HepG2 (cell line): ENCODE measurements at regions not wholly inside any gene's neighbourhood (a gene's known extent, or its start where the extent isn't known, plus 50 kb on each side); places are given as distances from the start of the nearest gene placed in this dataset.

Source experiments
- ATAC-seq: fragments of 200-7000 bp; cut with Tn5 transposase; 3 replicates; pipeline ENCODE4 v1.9.1; 2020; ENCODE audit warnings: mild to moderate bottlenecking, moderate library complexity
- BruUV-seq: library from RNA; stranded (reverse); fragments of 400-500 nt; replicated peaks from 2 replicates; lab custom pipeline; 2021; lab: Mats Ljungman, UMichigan
- CTCF ChIA-PET: fragments of 300-600 bp; formaldehyde crosslinking; extraction: SDS; loops from one replicate; lab custom pipeline; 2021; ENCODE audit warnings: low total read pairs, inconsistent platforms, low intra/inter-chr PET ratio; lab: Yijun Ruan, JAX
- POLR2A ChIA-PET: fragments of 350-600 bp; sonication (Branson Sonifier 250); formaldehyde crosslinking; loops from one replicate; lab custom pipeline; 2020; ENCODE audit warnings: antibody characterized with exemption, inconsistent platforms; lab: Yijun Ruan, JAX
- DNase-seq: peaks from one replicate; pipeline ENCODE4 v3.0.0-alpha.2; 2015; ENCODE audit warnings: low spot score
- FAIRE-seq: peaks from 3 replicates; lab custom pipeline; 2011; peaks lifted over from hg19 to GRCh38; lab: Jason Lieb, UNC
- H2AFZ ChIP-seq: one replicate; pipeline ENCODE4 v1.6.1; 2011; ENCODE audit warnings: low read length, inconsistent platforms
- H3K27ac ChIP-seq: fragments of 300-600 bp; 3 replicates; pipeline ENCODE4 v1.8.0; 2011; ENCODE audit warnings: mixed run types, mild to moderate bottlenecking, mixed read lengths, low read length, inconsistent platforms; ENCODE audit not compliant: insufficient read depth; ENCODE audit errors: extremely low read length
- H3K27me3 ChIP-seq, 2 experiments: fragments of 200-600 bp in 1 of 2; 2 replicates in 1 of 2; 3 replicates in 1 of 2; pipeline versions ENCODE4 v1.6.0 to v1.8.0; 2011; ENCODE audit warnings: low read length in 2 of 2, mild to moderate bottlenecking in 2 of 2, moderate library complexity in 2 of 2, inconsistent platforms in 1 of 2; ENCODE audit not compliant: insufficient read depth in 2 of 2, control insufficient read depth in 1 of 2
- H3K36me3 ChIP-seq, 2 experiments: fragments of 200-600 bp in 1 of 2; replicated peaks in 1 of 2; 2 replicates in 1 of 2; 3 replicates in 1 of 2; pipeline versions ENCODE4 v1.5.1 to v1.8.0; 2011; ENCODE audit warnings: low read length in 2 of 2, inconsistent platforms in 1 of 2; ENCODE audit not compliant: insufficient read depth in 2 of 2, control insufficient read depth in 1 of 2
- H3K4me1 ChIP-seq: 2 replicates; pipeline ENCODE4 v1.5.1; 2012; ENCODE audit warnings: low read length, inconsistent platforms; ENCODE audit not compliant: insufficient read depth
- H3K4me2 ChIP-seq: 2 replicates; pipeline ENCODE4 v1.6.0; 2011; ENCODE audit warnings: low read depth, low read length, inconsistent platforms
- H3K4me3 ChIP-seq, 3 experiments: fragments of 200-600 bp in 1 of 3; sonication (generic), shearing (Covaris generic) in 1 of 3; replicated peaks in 1 of 3; 2 replicates each; pipeline ENCODE4 v1.5.1; 2011 to 2016; ENCODE audit warnings: low read length in 3 of 3, inconsistent platforms in 2 of 3, low read depth in 2 of 3, mild to moderate bottlenecking in 2 of 3, control low read depth in 1 of 3, mixed read lengths in 1 of 3; ENCODE audit not compliant: insufficient read depth in 1 of 3
- H3K79me2 ChIP-seq: one replicate; pipeline ENCODE4 v1.6.1; 2011; ENCODE audit warnings: low read length, inconsistent platforms; ENCODE audit not compliant: insufficient read depth
- H3K9ac ChIP-seq: 2 replicates; pipeline ENCODE4 v1.6.0; 2011; ENCODE audit warnings: mild to moderate bottlenecking, low read depth, low read length, inconsistent platforms; ENCODE audit not compliant: insufficient read depth
- H3K9me3 ChIP-seq: 2 replicates; pipeline ENCODE4 v1.5.1; 2012; ENCODE audit warnings: mild to moderate bottlenecking, low read length
- H4K20me1 ChIP-seq: 2 replicates; pipeline ENCODE4 v1.6.0; 2011; ENCODE audit warnings: inconsistent platforms, mild to moderate bottlenecking, low read length, moderate library complexity; ENCODE audit not compliant: insufficient read depth
- BCL3 ChIP-seq: sonication (generic); formaldehyde crosslinking; IDR thresholded peaks from 2 replicates; pipeline ENCODE4 v1.5.1; 2020; ENCODE audit warnings: mild to moderate bottlenecking, missing genetic modification reagents, moderate library complexity
- CC2D1A ChIP-seq: sonication (generic); formaldehyde crosslinking; IDR thresholded peaks from 2 replicates; pipeline ENCODE4 v1.8.1; 2023; ENCODE audit warnings: mild to moderate bottlenecking, missing genetic modification reagents
- E2F1 ChIP-seq: sonication (generic); formaldehyde crosslinking; IDR thresholded peaks from 2 replicates; pipeline ENCODE4 v1.5.0; 2020; ENCODE audit warnings: missing genetic modification reagents
- ETS1 ChIP-seq: sonication (generic); formaldehyde crosslinking; IDR thresholded peaks from 2 replicates; pipeline ENCODE4 v1.4.0; 2020; ENCODE audit warnings: missing genetic modification reagents
- KAT8 ChIP-seq: IDR thresholded peaks from 2 replicates; pipeline ENCODE4 v1.6.1; 2016; ENCODE audit warnings: missing genetic modification reagents, missing compliant biosample characterization
- LBX2 ChIP-seq: sonication (generic); formaldehyde crosslinking; IDR thresholded peaks from 2 replicates; pipeline ENCODE4 v1.5.0; 2020; ENCODE audit warnings: missing genetic modification reagents, mild to moderate bottlenecking, borderline replicate concordance
- MBNL3 ChIP-seq: fragments of 250-450 bp; sonication (Bioruptor Pico); conservative IDR thresholded peaks from 2 replicates; pipeline ENCODE4 v1.8.0; 2022; ENCODE audit warnings: mild to moderate bottlenecking, inconsistent platforms
- MYPOP ChIP-seq: sonication (generic); formaldehyde crosslinking; IDR thresholded peaks from 2 replicates; pipeline ENCODE4 v1.8.1; 2023; ENCODE audit warnings: mild to moderate bottlenecking, moderate library complexity, missing genetic modification reagents
- NKX3-1 ChIP-seq: sonication (generic); formaldehyde crosslinking; IDR thresholded peaks from 2 replicates; pipeline ENCODE4 v1.5.0; 2020; ENCODE audit warnings: missing genetic modification reagents
- TFE3 ChIP-seq: IDR thresholded peaks from 2 replicates; pipeline ENCODE4 v1.6.1; 2016
- ZNF329 ChIP-seq: sonication (generic); formaldehyde crosslinking; IDR thresholded peaks from 2 replicates; pipeline ENCODE4 v1.9.0; 2021; ENCODE audit warnings: low read depth, mild to moderate bottlenecking, missing genetic modification reagents
- ZNF530 ChIP-seq: sonication (generic); formaldehyde crosslinking; IDR thresholded peaks from 2 replicates; pipeline ENCODE4 v1.5.0; 2020; ENCODE audit warnings: low read depth, mild to moderate bottlenecking, missing genetic modification reagents
- ZNF674 ChIP-seq: sonication (generic); formaldehyde crosslinking; IDR thresholded peaks from 2 replicates; pipeline ENCODE4 v1.5.0; 2020; ENCODE audit warnings: low read depth, mild to moderate bottlenecking, missing genetic modification reagents
- WGBS: methylation state at CpG from one replicate; pipeline ENCODE4 v1.1.6; 2017; ENCODE audit warnings: low lambda C conversion rate; 5-methylcytosine and 5-hydroxymethylcytosine counted together
- in situ Hi-C: cut with HindIII; loops from 2 replicates; pipeline ENCODE4 v1.10.0; 2017; ENCODE audit warnings: low pct_unique_long_range_greater_than_20kb; ENCODE audit not compliant: extremely low pct_ligation_motif_present
- intact Hi-C: fragments of 100-400 bp; cut with micrococcal nuclease; formaldehyde crosslinking; loops from one replicate; pipeline ENCODE4 v1.10.0; 2022; ENCODE audit not compliant: unreplicated experiment

GRCh38 chr12:61531195-61531594 is 729.0 kb upstream of the USP15 start:
- Histone ChIP-seq H3K27me3 (no peaks in the 10 kb centered on the region), H4K20me1 (no peaks in the 10 kb centered on the region), H3K9me3 (no peaks in the 10 kb centered on the region), H3K4me1 (no peaks in the 10 kb centered on the region), H3K9ac (no peak overlapping the region), H3K36me3 (no peaks in the 10 kb centered on the region), H3K4me2 (no peak overlapping the region), H3K79me2 (no peaks in the 10 kb centered on the region), H3K4me3 (no peak overlapping the region), H3K27ac (no peak overlapping the region), H2AFZ (no peak overlapping the region)
- DNase-seq (no peak), ATAC-seq (no peak), FAIRE-seq (no peak)
- intact Hi-C loops (no loop called here), in situ Hi-C loops (no loop called here)
- no TSS peak for BruUV-seq
- ChIA-PET CTCF (no interaction called here), POLR2A (no interaction called here)
- 3% methylated on average over 4 of the region's 4 CpGs for WGBS
- no peak for TF ChIP-seq ZNF530
- no peak for TF ChIP-seq LBX2 (CRISPR knock-in tag)
- TF ChIP-seq KAT8: no peak
- no peak for TF ChIP-seq BCL3 (CRISPR knock-in tag)
- TF ChIP-seq TFE3 (CRISPR knock-in tag): no peak
- TF ChIP-seq MBNL3: no peak
- TF ChIP-seq ZNF674 (CRISPR knock-in tag): no peak
- no peak for TF ChIP-seq ETS1 (CRISPR knock-in tag)
- no peak for TF ChIP-seq MYPOP
- no peak for TF ChIP-seq ZNF329 (CRISPR knock-in tag)
- no peak for TF ChIP-seq E2F1 (CRISPR knock-in tag)
- no peak for TF ChIP-seq CC2D1A (CRISPR knock-in tag)
- no peak for TF ChIP-seq NKX3-1 (CRISPR knock-in tag)
